Esophagus squamous epithelium (tissue), 5 donors: ENCODE measurements at regions not wholly inside any gene's neighbourhood (a gene's known extent, or its start where the extent isn't known, plus 50 kb on each side); places are given as distances from the start of the nearest gene placed in this dataset.

Experiments
- DNase-seq: peaks from one replicate; lab custom pipeline; 2025; lab: John Stamatoyannopoulos, UW
- H3K27ac ChIP-seq, 4 donors: fragments of 200-600 bp; sonication (generic); one replicate each; pipeline ENCODE4 v1.5.1; 2016 to 2019; ENCODE audit warnings: mild to moderate bottlenecking in 1 of 4
- H3K27me3 ChIP-seq, 4 donors: fragments of 200-600 bp; sonication (generic); 1 replicate in 3 of 4; 2 replicates in 1 of 4; pipeline versions ENCODE4 v1.5.1 to v1.6.0; 2017 to 2021; ENCODE audit warnings: antibody characterized with exemption in 1 of 4
- H3K36me3 ChIP-seq, 3 donors: fragments of 200-600 bp; sonication (generic); one replicate each; pipeline ENCODE4 v1.5.1; 2016 to 2019
- H3K4me1 ChIP-seq, 3 donors: fragments of 200-600 bp; sonication (generic); one replicate each; pipeline ENCODE4 v1.5.1; 2017 to 2019
- H3K4me3 ChIP-seq, 4 donors: fragments of 200-600 bp; sonication (generic); 1 replicate in 3 of 4; 2 replicates in 1 of 4; pipeline ENCODE4 v1.5.1; 2016 to 2019; ENCODE audit warnings: mild to moderate bottlenecking in 2 of 4, moderate library complexity in 1 of 4
- H3K9me3 ChIP-seq, 3 donors: fragments of 200-600 bp; sonication (generic); one replicate each; pipeline ENCODE4 v1.5.1; 2016 to 2019
- CTCF ChIP-seq, 6 experiments: fragments of 450-650 bp in 4 of 6; fragments of 200-600 bp in 2 of 6; sonication (generic) in 2 of 6; IDR thresholded peaks; one replicate each; pipeline ENCODE4 v1.5.1; 2016 to 2019; ENCODE audit warnings: antibody characterized with exemption in 6 of 6, mild to moderate bottlenecking in 4 of 6, moderate library complexity in 4 of 6
- POLR2A ChIP-seq, 4 donors: fragments of 450-650 bp; IDR thresholded peaks; one replicate each; pipeline ENCODE4 v1.6.1; 2017; ENCODE audit warnings: antibody characterized with exemption in 4 of 4, mild to moderate bottlenecking in 4 of 4, moderate library complexity in 3 of 4
- WGBS, 2 donors: methylation state at CpG; one replicate each; pipeline ENCODE4 v1.1.5; 2018; 5-methylcytosine and 5-hydroxymethylcytosine counted together
- intact Hi-C: fragments of 100-400 bp; cut with DNase I; formaldehyde crosslinking; loops from one replicate; pipeline ENCODE4 v1.15.0; 2022
- donor health status: DM: yes; HTN: yes; CAD: no.

DNA sequence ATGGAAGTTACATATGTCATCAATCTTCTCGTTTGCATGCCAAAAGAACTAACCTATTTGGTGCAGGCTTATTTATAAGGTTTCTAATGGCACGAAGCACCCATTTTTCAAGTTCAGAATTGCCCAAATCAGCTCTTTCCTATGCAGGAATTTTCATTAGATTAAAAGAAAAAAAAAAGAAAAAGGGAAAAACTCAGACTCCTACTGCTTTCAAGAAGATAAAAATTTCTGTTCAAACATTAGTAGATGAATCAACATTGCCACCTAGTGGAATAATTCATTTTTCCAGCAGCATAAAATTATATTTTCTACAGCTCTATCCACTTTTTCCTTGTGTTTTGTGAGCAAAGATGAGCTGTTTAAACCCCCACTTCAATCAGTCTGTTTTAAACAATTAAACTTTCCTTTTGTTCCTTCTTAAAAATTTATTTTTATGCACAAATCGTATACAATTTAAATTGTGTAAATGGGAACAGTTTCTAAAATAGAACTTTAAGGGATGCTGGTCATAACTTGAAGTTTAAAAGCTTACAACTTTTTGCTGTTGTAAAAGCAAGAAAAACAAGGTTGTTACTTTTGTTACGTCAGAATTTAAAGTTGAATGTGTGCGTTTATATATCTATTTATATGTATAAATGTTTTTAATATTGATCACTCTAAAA, 309.9 kb downstream of the ARAP2 start:
- Histone ChIP-seq H3K27me3 (no peaks in the 10 kb centered on the region), H3K9me3 (no peaks in the 10 kb centered on the region), H3K27ac (no peak overlapping the region), H3K4me3 (no peak overlapping the region), H3K36me3 (no peaks in the 10 kb centered on the region), H3K4me1 (no peaks in the 10 kb centered on the region)
- no peak for DNase-seq
- intact Hi-C loops = no loop called here
- WGBS, 2 donors = 20 to 21% methylated on average over 5 of the region's 5 CpGs
- TF ChIP-seq CTCF (IDR thresholded peaks at IDR 0.05) (peak; percentile 17 to 53 (median 39)), POLR2A (IDR thresholded peaks at IDR 0.05) (no peak)

DNA sequence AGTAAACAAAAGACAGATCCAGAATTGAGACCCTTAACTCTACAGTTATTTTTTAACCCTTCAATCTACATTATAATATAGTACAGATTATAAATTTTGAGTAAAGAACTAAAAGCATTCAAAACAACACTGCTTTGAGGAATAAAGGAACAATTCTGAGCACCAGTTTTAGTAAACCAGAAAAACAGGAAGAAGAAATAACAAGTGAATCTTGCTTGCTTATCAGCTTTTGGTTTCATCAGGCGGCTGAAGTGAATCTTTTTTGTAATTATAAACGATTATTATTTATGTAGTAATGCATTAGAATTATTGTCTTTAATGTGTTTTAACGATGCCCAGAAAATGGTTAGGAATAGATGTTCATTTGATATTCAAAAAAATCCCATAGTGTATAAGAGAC, 305.4 kb downstream of the ARAP2 start:
- H3K4me3 ChIP-seq = no peak overlapping the region
- TF ChIP-seq POLR2A (IDR thresholded peaks at IDR 0.05) (no peak), CTCF (IDR thresholded peaks at IDR 0.05) (no peak)
- intact Hi-C loops = no loop called here
- H3K4me1 ChIP-seq = no peaks in the 10 kb centered on the region
- H3K36me3 ChIP-seq = no peaks in the 10 kb centered on the region
- no peak for DNase-seq
- H3K27ac ChIP-seq = no peak overlapping the region
- H3K27me3 ChIP-seq = no peaks in the 10 kb centered on the region
- H3K9me3 ChIP-seq = no peaks in the 10 kb centered on the region
- WGBS, 2 donors = 68 to 75% methylated on average over 3 of the region's 3 CpGs

- Histone ChIP-seq H3K4me3 (no peak overlapping the region), H3K27ac (no peak overlapping the region), H3K4me1 (no peaks in the 10 kb centered on the region), H3K27me3 (no peaks in the 10 kb centered on the region), H3K9me3 (no peaks in the 10 kb centered on the region), H3K36me3 (no peaks in the 10 kb centered on the region)
- WGBS, 2 donors = 44 to 55% methylated on average over 1 of the region's 1 CpG
- intact Hi-C loops = no loop called here
- DNase-seq = no peak
- TF ChIP-seq CTCF (IDR thresholded peaks at IDR 0.05) (no peak), POLR2A (IDR thresholded peaks at IDR 0.05) (no peak)
These were observed 304.6 kb downstream of the ARAP2 start for GRCh38 chr4:35939751-35940150.

DNA sequence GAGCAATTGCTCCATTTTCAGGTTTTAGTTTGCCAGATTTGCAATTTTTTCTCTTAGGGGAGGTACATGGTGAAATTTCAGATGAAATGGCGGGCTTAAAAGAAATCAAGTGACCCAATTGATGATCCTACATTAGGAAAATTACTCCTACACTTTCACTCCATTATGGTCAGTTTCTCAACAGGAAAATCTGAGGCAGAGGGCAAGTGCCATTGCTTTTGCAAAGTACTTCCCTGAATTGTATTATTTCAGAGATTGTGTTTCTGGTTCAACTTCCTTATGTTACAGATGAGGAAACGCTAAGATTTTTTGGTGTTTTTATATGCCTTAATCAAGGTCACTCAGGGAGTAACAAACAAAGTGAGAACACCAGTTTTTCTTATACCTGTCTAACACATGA, 302.2 kb downstream of the ARAP2 start:
- Histone ChIP-seq H3K27ac (no peak overlapping the region), H3K27me3 (no peaks in the 10 kb centered on the region), H3K36me3 (no peaks in the 10 kb centered on the region), H3K9me3 (no peaks in the 10 kb centered on the region), H3K4me1 (no peaks in the 10 kb centered on the region), H3K4me3 (no peak overlapping the region)
- TF ChIP-seq POLR2A (IDR thresholded peaks at IDR 0.05) (no peak), CTCF (IDR thresholded peaks at IDR 0.05) (no peak)
- intact Hi-C loops = no loop called here
- WGBS, 2 donors = 69 to 84% methylated on average over 2 of the region's 2 CpGs
- no peak for DNase-seq

DNA sequence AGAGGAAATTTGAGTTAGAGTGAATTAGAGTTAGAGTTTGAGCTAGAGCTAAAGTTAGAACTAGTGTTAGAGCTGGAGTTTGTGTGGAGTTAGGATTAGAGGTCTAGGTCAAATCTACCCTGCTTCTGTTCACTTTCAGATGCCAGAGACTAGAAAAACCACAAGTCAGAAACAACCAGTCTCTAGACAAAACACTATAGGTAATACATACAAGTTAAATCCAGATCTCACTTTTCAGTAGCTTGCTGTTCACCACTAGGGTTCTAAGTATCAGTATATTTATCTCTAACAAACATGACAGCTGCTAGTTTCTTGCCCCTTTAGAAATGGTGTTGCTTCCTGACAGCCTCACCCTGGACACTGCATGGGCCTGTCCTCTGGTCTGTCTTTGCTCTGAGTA, 300.7 kb downstream of the ARAP2 start:
- H3K4me1 ChIP-seq = no peaks in the 10 kb centered on the region
- intact Hi-C loops = no loop called here
- no peak overlapping the region for H3K4me3 ChIP-seq
- no peaks in the 10 kb centered on the region for H3K36me3 ChIP-seq
- TF ChIP-seq CTCF (IDR thresholded peaks at IDR 0.05) (no peak), POLR2A (IDR thresholded peaks at IDR 0.05) (no peak)
- no peak overlapping the region for H3K27ac ChIP-seq
- no peak for DNase-seq
- H3K9me3 ChIP-seq = no peaks in the 10 kb centered on the region
- H3K27me3 ChIP-seq = no peaks in the 10 kb centered on the region
